NCI-H2171 (cell line): ENCODE measurements at regions not wholly inside any gene's neighbourhood (a gene's known extent, or its start where the extent isn't known, plus 50 kb on each side); places are given as distances from the start of the nearest gene placed in this dataset.
"Not testable (repeated sequence)": the region's sequence is repeated elsewhere in the genome, so short reads cannot be mapped to it uniquely, and the experiment has no call there.

ENCODE experiments used
- DNase-seq: peaks from one replicate; lab custom pipeline; 2025; lab: John Stamatoyannopoulos, UW

DNA sequence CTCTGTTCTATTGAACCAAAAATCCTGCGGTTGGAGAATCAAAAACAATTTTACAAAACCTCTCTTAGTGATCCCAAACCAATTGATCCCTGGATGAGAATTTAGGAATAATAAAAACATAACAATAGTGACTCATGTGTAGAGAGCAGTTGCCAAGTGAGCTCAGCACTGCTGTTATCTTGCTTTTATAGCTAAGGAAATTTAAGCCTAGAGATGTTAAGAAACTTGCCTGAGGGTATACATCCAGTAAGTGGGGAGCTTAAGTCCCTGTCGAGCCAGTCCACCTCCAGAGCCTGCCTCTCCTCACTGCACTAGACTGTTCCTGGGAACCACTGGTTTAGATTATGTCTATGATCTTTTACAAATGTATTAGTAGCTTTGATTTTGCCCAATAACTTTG lies 358.4 kb upstream of the LMCD1 start:
- DNase-seq = no peak

GRCh38 chr3:8145661-8146060 lies 356.0 kb upstream of the LMCD1 start:
- DNase-seq = no peak

DNA sequence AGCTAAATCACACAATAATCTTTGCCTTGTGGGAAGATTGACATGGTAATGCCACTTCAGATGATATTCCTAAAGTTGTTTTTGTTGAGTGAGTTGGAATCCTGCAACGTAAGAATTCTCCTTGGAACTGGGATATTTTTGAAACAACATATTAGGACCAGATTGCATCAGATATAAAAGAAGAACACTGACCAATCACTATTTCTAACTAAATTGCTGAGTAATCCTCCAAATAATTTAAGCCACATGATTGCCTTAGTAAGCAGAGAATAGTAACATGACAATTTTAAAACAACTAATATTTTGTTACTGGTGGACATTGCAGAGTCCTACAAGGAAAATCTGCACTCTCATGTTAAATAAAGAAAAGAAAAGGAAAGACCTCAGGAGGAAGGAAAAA lies 353.9 kb upstream of the LMCD1 start:
- no peak for DNase-seq

GRCh38 chr3:8152821-8153418 lies 348.7 kb upstream of the LMCD1 start:
- DNase-seq = no peak

DNA sequence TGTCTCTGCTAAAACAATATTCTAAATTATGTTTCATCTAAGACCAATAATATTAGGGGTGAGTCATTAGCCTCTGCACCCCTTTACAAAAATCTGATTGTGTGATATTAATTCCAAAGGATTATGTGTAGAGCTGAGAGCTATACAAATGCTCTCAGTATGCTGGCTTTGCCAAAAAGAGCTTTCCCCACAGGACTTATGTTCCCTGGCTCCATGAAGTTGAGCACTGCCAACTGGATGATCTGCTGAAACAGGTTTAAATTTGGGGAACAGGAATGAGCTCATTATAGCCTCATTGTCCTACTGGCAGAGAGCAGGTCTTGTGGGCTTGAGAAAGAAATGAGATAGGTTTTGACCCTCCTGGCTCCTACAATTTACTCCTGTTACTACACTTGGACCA lies 347.8 kb upstream of the LMCD1 start:
- no peak for DNase-seq

- no peak for DNase-seq
Observed at GRCh38 chr3:8154617-8155016, 347.0 kb upstream of the LMCD1 start.

GRCh38 chr3:8156138-8156537 lies 345.5 kb upstream of the LMCD1 start:
- no peak for DNase-seq

DNA sequence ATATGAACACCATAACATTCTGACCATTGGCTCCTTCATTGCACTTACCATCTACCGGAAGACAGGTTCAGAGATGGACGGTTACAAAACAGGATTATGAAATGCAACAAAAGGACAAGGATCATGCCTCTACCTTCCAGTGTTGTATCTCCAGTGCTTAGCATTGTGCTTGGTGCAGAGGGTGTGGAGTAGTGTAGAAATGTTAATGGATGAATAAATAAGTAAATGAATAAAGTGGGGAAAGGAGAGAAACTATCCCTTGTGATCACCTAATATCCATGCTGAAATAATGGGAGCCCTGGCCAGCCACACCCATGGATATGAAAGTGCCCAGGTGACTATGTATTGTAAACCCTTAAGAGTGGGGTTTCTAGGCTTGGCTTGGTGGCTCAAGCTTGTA lies 344.8 kb upstream of the LMCD1 start:
- DNase-seq = no peak

DNA sequence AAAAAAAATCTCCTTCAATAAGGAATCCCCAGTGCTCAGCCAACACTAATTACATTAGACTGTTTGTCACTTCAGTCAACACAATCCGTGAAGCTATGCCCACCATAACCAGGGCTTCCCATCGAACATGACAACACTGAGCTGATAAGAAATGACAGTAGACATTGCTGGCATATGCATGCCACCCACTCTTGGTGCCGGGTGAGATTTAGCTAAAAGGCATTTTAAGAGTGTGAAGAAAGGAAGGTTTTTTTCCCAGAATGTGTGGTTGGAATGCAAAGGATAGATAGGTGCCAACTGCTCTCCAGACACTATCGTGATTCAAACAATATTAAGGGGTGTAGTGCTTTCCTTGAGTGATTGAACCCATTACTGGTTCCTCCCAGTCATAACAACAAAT lies 344.0 kb upstream of the LMCD1 start:
- DNase-seq = no peak

DNA sequence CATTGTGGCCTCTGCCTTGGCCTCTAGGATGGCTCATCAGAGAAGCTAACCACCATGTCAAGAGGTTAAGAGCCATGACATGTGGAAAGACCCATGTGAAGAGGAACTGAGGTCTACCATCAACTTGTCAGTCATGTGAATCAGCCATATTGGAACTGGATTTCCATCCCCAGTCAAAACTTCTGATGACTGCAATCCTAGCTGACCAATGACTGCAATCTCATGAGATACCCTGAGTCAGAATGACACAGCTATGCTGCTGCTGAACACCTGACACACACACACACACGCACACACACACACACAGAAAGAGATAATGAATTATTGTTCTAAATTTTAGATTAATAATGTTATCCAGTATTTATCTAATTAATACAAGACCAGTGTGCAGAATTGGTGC lies 337.5 kb upstream of the LMCD1 start:
- no peak for DNase-seq

DNA sequence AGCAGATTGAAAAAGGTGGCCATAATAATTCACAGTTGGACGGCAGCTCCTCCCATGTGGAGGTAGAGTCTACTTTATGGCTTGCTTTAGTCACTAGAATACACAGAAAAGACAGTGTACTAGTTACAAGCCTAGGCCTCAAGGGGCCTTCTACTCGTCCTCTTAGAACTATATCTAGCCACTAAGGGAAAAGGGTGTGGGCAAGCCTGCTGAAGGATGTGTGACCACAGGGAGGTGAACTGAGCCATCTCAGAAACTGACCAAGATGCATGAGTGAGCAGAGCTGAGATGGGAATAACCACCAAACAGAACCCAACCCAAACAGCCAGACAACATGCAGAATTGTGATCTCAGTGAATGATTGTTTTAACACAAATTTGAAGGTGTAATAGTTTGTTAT lies 335.6 kb upstream of the LMCD1 start:
- DNase-seq = no peak

- DNase-seq = no peak
Observed at GRCh38 chr3:8170971-8171508, 330.6 kb upstream of the LMCD1 start.

GRCh38 chr3:8173892-8174291 lies 327.7 kb upstream of the LMCD1 start:
- no peak for DNase-seq

- not testable (repeated sequence) for DNase-seq
Observed at GRCh38 chr3:8176759-8177483, 324.7 kb upstream of the LMCD1 start.

DNA sequence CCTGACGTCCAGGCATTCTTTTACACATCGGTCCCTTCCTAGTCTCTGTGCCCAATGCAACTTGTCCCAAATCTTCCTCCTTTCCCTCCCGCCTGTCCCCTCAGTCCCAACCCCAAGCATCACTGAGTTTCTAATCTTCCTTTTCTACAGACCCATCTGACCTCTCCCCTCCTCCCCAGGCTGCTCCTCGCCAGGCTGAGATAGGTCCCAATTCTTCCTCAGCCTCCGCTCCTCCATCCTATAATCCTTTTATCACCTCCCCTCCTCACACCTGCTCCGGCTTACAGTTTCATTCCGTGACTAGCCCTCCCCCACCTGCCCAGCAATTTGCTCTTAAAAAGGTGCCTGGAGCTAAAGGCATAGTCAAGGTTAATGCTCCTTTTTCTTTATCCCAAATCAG lies 323.1 kb upstream of the LMCD1 start:
- not testable (repeated sequence) for DNase-seq

DNA sequence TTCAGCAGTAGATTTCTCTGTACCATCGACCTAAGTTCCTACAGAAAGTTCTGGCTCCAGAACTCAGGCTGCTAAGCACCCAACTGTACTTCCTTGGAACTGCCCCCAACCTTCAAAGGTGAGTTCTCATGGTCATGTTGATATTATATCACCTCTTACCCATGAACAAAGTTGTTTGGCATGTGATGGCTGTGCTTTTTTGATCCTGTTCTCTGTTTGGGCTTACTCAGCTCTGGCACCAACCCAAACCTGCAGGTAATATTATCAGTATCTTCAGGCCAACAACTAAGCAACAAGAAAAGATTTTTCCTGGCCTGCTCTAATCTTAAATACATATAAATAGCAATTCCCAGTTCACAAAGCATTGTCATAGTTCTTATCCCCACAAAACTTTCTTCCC lies 318.7 kb upstream of the LMCD1 start:
- no peak for DNase-seq

- no peak for DNase-seq
Observed at GRCh38 chr3:8183627-8184026, 318.0 kb upstream of the LMCD1 start.

DNA sequence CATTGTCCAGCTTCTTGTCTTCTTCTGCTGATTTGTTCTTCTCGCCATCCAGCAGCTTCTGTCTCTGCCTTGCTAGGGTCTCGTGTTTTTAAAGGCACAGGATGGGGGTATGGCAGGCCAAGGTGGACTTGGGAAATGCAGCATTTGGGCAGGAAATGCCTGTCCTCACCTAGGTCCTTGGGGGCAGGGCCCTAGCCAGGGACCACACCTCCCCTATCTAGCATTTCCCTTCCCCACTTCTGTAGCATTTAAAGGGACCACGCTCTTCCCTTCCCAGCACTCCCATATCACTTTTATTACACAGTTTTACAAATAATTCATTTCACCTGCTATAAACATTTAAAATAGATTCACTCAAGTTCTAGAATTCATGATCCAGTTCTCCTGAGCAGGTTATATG lies 315.4 kb upstream of the LMCD1 start:
- DNase-seq = no peak

DNA sequence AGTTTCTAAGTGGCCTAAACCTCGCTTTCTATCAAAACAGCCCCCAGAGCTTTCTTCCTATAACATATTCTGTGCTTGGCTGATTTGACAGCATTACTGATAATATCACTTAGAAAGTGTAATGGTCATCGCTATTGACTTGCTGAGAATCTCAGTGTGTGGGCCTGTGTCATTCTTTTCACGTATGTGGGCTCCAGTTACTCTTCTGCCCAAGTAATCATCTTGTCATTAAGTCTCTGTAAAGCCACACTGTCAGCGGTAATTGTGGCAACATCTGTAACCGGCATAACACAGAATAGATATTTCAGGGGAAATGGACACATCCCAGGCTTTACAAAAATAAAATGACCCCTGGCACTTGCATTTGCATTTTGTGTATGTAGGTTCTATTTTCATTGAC lies 313.6 kb upstream of the LMCD1 start:
- no peak for DNase-seq

DNA sequence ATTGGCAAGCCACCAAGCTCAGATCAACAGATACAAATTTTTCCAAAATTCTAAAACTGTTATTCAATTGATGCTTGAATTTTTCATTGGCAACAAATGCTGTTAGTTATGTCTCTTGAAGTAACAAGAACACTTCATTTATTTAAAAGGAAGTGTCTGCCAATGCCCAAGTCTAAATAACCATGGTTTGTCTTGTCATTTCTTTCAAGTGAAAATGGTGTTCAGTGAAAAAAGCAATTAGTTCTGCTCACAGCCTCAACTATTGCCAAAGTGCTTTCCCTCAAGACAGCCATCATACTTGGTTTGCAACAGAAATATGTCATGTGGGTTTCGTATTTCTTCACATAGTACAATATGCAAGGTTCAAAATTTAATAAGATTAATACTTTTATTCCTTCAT lies 312.6 kb upstream of the LMCD1 start:
- no peak for DNase-seq

DNA sequence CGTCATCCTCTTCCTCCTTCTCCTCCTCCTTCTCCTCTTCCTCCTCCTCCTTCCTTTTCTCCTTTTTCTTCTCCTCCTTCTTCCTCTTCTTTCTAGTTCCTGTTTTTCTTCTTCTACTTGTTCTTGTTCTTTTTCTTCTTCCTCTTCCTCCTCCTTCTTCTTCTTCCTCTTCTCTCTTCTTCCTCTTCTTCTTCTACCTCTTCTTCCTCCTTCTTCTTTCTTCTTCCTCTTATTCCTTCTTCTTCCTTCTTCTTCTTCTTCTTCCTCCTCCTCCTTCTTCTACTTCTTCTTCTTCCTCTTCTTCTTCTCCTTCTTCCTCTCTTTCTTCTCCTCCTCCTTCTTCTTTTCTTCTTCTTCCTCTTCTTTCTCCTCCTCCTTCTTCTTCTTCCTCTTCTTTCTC lies 310.2 kb upstream of the LMCD1 start:
- DNase-seq = no peak

- no peak for DNase-seq
Observed at GRCh38 chr3:8197384-8197783, 304.2 kb upstream of the LMCD1 start.

GRCh38 chr3:8198605-8199004 lies 303.0 kb upstream of the LMCD1 start:
- DNase-seq = no peak

DNA sequence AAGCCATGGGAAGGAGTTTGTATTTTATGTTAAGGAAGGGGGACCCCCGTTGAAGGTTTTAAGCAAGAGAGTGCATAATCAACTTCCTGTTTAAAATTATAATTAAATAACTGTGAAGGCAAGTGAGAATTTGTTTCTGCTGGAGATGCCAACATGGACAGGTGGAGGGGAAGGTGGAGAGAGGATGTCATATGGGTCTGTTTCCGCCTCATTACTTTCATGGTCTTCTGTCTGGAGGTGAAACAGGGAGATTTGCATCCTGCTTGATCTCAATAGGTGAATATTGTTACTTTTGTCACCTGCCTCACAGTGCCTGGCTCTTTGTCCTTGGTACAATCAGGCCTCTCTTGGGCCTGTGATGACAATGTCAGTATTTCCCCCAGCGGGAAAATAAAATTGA lies 300.6 kb upstream of the LMCD1 start:
- DNase-seq = no peak
